Activated CD4-positive, alpha-beta T cell treated with anti-CD3 and anti-CD28 coated beads, Interleukin-2, amount 10 ng/mL, durations not matched to agents 7 days and 5 days (primary cell): ENCODE measurements at regions not wholly inside any gene's neighbourhood (a gene's known extent, or its start where the extent isn't known, plus 50 kb on each side); places are given as distances from the start of the nearest gene placed in this dataset.
"Not testable (repeated sequence)": the region's sequence is repeated elsewhere in the genome, so short reads cannot be mapped to it uniquely, and the experiment has no call there.

Experiments used
- CTCF ChIA-PET: fragments of 350-600 bp; sonication (Branson Sonifier 250); formaldehyde crosslinking; loops from one replicate; lab custom pipeline; 2021; ENCODE audit warnings: antibody characterized with exemption; lab: Charles Lee
- POLR2A ChIA-PET: fragments of 350-600 bp; sonication (Branson Sonifier 250); formaldehyde crosslinking; loops from one replicate; lab custom pipeline; 2021; ENCODE audit warnings: antibody characterized with exemption; lab: Charles Lee
- DNase-seq: peaks from one replicate; pipeline ENCODE4 v3.0.0-alpha.2; 2020
- H3K27ac Mint-ChIP-seq: one replicate; pipeline ENCODE4 v1.8.0; 2021; ENCODE audit warnings: mild to moderate bottlenecking, moderate library complexity, mixed read lengths
- H3K27me3 Mint-ChIP-seq: one replicate; pipeline ENCODE4 v1.8.0; 2021; ENCODE audit warnings: mixed read lengths
- H3K36me3 Mint-ChIP-seq: one replicate; pipeline ENCODE4 v1.8.0; 2021; ENCODE audit warnings: low read depth, mixed read lengths
- H3K4me1 Mint-ChIP-seq: one replicate; pipeline ENCODE4 v1.8.0; 2021; ENCODE audit warnings: mixed read lengths
- H3K4me3 Mint-ChIP-seq: one replicate; pipeline ENCODE4 v1.8.0; 2021; ENCODE audit warnings: mild to moderate bottlenecking, moderate library complexity, mixed read lengths
- H3K9me3 Mint-ChIP-seq: one replicate; pipeline ENCODE4 v1.8.0; 2021; ENCODE audit warnings: mixed read lengths

DNA sequence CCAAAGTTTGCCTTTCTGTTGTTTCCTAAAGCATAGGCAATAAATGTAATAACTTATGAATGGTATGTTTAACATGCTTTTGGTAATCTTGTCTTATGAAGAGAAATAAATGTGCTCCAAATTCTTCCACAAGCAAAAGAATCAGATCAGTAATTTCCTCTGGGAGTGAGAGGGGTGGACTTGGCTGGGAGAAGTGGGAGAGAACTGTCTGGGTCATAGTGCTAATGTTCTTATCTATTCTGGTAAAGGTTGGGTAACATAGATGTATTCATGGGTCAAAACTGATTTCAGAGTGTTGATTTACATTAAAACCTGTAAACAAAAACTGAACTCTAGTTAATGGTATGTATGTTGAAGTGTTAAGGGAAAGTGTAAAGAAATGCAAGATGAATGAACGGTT is 211.7 kb upstream of the IRS2 start:
- H3K27ac Mint-ChIP-seq: no peak overlapping the region
- no peak overlapping the region for H3K4me3 Mint-ChIP-seq
- H3K9me3 Mint-ChIP-seq: no peaks in the 10 kb centered on the region
- H3K36me3 Mint-ChIP-seq: no peaks in the 10 kb centered on the region
- no peaks in the 10 kb centered on the region for H3K4me1 Mint-ChIP-seq
- POLR2A ChIA-PET: no interaction called here
- CTCF ChIA-PET: no interaction called here
- DNase-seq: no peak
- H3K27me3 Mint-ChIP-seq: peaks cover 3% of the 10 kb centered on the region

DNA sequence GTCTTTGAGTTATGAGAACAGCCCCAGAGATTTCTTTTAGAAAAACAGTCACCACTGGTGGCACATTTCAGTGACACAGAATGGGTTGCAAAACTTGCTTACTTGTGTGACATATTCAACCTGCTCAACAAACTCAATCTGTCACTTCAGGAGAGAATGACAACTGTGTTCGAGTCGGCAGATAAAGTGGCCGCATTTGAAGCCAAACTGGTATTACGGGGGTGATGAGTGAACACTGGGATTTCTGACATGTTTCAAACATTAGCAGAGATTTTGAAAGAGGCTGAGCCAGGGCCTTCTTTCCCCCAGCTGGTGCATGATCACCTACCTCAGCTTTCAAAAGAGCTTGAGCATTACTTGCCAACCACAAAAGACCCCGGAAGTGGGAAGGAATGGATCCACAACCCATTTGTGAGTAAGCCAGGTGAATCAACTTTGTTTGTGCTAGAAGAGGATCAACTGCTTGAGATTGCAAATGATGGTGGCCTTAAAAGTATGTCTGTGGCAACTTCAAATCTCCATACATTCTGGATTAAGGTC is 210.7 kb upstream of the IRS2 start:
- DNase-seq, H3K4me1 Mint-ChIP-seq, H3K9me3 Mint-ChIP-seq, H3K27ac Mint-ChIP-seq, CTCF ChIA-PET, H3K27me3 Mint-ChIP-seq, H3K36me3 Mint-ChIP-seq, H3K4me3 Mint-ChIP-seq, POLR2A ChIA-PET: not testable (repeated sequence)

DNA sequence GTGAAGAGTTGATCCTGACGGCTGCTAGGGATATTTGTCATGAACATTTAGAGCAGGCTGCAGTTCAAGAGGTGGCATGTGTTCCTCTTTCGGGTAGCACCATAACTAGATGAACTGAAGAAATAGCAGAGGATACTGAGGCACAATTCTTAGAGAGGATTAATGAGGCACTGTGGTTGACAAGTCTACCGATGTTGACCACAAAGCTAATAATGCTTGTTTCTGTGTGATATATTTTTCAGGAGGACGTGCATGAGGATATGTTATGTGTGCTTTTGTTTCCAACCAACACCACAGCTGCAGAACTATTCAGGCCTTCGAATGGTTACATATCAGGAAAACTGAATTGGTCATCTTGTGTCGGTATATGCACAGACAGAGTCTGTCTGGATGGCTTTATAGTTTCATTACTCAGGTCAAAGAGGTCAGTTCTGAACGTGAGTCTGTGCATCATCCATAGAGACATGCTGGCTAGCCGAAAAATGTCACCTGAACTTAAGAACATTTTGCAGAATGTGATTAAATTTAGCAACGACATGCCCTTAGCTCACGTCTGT is 210.1 kb upstream of the IRS2 start:
- Mint-ChIP-seq H3K27me3 (peaks cover 3% of the 10 kb centered on the region), H3K27ac (no peak overlapping the region), H3K4me1 (no peaks in the 10 kb centered on the region), H3K36me3 (no peaks in the 10 kb centered on the region), H3K4me3 (no peak overlapping the region), H3K9me3 (no peaks in the 10 kb centered on the region)
- DNase-seq: no peak
- ChIA-PET CTCF (no interaction called here), POLR2A (no interaction called here)

DNA sequence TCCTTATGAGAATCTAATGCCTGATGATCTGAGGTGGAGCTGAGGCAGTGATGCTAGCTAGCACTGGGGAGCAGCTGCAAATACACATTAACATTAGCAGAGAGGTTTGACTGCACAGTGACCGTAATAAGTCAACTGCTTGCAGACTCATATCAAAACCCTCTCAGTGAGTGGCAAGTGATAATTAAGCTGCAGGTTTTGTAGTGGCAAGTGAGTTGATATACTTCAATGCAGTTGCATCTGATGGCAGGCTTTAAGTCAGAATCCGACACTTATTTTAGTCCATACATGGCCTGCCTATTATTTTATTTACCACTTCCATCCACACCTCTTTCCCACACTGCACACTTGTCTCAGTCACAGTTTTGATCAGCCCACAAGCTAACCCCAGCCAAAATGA is 209.2 kb upstream of the IRS2 start:
- ChIA-PET CTCF (no interaction called here), POLR2A (no interaction called here)
- Mint-ChIP-seq H3K4me1 (no peaks in the 10 kb centered on the region), H3K36me3 (no peaks in the 10 kb centered on the region), H3K27ac (no peak overlapping the region), H3K4me3 (no peak overlapping the region), H3K27me3 (peaks cover 3% of the 10 kb centered on the region), H3K9me3 (no peaks in the 10 kb centered on the region)
- no peak for DNase-seq

DNA sequence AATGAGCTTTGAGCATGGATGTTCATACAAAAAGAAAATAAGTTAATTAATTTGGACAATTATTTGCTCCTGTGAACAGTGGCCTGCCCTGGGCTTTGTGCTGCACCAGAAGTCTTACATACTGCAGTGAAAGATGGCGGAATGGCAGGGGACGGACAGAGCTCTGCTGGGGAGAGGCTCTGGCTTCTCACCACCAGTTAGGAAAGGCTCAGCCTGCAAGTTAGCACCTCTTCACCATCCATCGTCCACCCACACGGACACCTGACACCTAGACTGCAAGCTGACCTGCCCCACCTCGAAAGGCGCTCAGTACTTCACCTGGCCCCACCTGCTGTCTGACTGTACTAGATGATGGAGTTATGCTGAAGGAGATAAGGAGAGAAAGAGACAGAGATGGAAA is 203.9 kb upstream of the IRS2 start:
- H3K9me3 Mint-ChIP-seq: no peaks in the 10 kb centered on the region
- no peaks in the 10 kb centered on the region for H3K4me1 Mint-ChIP-seq
- H3K36me3 Mint-ChIP-seq: no peaks in the 10 kb centered on the region
- no peaks in the 10 kb centered on the region for H3K27me3 Mint-ChIP-seq
- no peak for DNase-seq
- H3K4me3 Mint-ChIP-seq: no peak overlapping the region
- POLR2A ChIA-PET: no interaction called here
- no peak overlapping the region for H3K27ac Mint-ChIP-seq
- CTCF ChIA-PET: no interaction called here

DNA sequence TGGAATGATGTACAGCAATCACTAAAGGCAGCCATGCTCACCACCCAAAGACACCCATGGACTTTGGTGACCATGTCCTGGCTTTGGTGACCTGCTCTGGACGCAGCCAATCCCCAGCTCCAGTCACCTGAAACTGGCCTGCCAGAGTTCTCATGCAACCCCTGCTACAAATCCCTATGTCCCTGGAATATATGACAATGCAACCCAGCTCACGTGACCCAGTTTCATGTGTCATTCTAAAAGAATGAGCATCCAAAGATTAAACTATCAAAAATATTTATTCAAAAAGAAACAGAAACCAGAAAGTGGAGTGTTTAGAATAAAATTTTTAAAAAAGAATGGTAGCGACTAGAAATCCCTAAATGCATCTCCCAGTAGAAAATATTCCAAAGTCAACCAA is 203.3 kb upstream of the IRS2 start:
- Mint-ChIP-seq H3K36me3 (no peaks in the 10 kb centered on the region), H3K4me3 (no peak overlapping the region), H3K9me3 (no peaks in the 10 kb centered on the region), H3K27ac (no peak overlapping the region), H3K27me3 (no peaks in the 10 kb centered on the region), H3K4me1 (no peaks in the 10 kb centered on the region)
- ChIA-PET POLR2A (no interaction called here), CTCF (no interaction called here)
- DNase-seq: no peak

DNA sequence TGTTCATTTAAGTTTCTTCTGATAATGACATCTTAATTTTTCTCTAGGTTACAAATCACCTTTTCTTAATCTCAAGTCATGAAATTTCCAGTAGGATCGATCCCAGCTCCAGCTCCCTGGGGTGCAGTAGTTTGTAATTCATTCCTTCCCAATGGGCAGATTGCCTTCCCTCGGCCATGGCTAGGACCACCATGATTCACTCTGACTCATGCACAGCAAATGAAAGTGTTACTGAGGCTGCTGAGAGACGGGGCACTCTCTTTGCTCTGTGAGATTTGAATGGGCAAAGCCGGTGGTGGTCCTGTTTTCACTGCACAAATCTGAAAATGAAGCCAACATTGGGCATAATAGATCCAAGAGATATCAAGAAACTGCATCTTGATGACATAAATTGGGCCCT is 202.8 kb upstream of the IRS2 start:
- Mint-ChIP-seq H3K9me3 (no peaks in the 10 kb centered on the region), H3K36me3 (no peaks in the 10 kb centered on the region), H3K27ac (no peak overlapping the region), H3K4me1 (no peaks in the 10 kb centered on the region), H3K27me3 (no peaks in the 10 kb centered on the region), H3K4me3 (no peak overlapping the region)
- no peak for DNase-seq
- POLR2A ChIA-PET: no interaction called here
- CTCF ChIA-PET: no interaction called here

DNA sequence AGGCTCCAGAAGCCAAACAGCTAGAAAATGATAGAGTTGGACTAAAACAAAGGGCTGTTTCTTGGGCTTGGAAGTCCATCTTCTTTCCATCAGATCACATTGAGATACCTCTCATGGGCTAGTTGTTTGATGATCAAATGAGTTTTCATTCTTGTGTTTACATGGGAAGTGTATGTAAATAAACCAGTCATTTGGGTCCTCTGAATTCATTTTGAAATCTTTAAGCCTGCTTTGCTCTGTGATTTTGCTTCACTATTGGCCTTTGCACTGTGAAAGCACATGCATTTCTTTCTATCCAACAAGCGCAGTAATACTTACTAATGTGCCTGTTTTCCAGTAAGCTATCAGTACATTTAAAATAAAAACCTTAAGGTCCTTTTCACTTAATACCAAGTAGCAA is 200.5 kb upstream of the IRS2 start:
- ChIA-PET POLR2A (no interaction called here), CTCF (interaction anchor here (0.6 kb wide), 1 partner anchor 903 kb away, joined by 4 read pairs; no protein-coding TSS in a partner anchor)
- peaks cover 2% of the 10 kb centered on the region for H3K27me3 Mint-ChIP-seq
- H3K36me3 Mint-ChIP-seq: no peaks in the 10 kb centered on the region
- H3K9me3 Mint-ChIP-seq: no peaks in the 10 kb centered on the region
- DNase-seq: no peak
- no peaks in the 10 kb centered on the region for H3K4me1 Mint-ChIP-seq
- no peak overlapping the region for H3K27ac Mint-ChIP-seq
- H3K4me3 Mint-ChIP-seq: no peak overlapping the region

DNA sequence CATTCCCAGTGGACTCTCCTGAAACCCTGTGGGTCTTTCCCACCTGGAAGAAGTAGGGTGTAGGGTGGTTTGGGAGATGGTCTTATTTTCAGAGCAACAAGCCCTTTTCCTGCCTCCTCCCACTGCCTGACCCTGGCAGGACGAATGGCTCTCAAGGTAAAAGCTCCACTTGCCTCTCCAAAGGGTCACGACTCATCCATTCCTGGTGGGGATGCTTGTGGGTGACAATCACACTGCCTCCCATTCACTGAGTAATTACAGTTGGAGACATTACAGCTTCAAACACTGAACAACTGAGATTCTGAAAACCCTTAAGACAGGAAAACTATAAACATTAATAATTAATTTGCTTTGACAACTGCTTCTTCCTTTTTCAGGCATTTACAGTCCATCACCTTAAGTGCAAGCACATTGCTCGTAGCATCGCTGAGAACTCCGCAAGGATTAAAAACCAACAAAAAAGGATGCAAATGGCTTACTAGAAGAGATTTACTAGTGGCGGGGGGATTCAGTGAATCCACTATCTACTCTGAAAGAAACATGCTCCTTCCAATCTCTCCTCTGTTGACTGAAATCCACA is 199.6 kb upstream of the IRS2 start:
- H3K27ac Mint-ChIP-seq: no peak overlapping the region
- no peaks in the 10 kb centered on the region for H3K9me3 Mint-ChIP-seq
- ChIA-PET POLR2A (no interaction called here), CTCF (interaction anchor here (0.6 kb wide), 1 partner anchor 902 kb away, joined by 4 read pairs; no protein-coding TSS in a partner anchor)
- H3K27me3 Mint-ChIP-seq: peaks cover 2% of the 10 kb centered on the region
- no peak for DNase-seq
- H3K4me1 Mint-ChIP-seq: no peaks in the 10 kb centered on the region
- H3K36me3 Mint-ChIP-seq: no peaks in the 10 kb centered on the region
- no peak overlapping the region for H3K4me3 Mint-ChIP-seq

DNA sequence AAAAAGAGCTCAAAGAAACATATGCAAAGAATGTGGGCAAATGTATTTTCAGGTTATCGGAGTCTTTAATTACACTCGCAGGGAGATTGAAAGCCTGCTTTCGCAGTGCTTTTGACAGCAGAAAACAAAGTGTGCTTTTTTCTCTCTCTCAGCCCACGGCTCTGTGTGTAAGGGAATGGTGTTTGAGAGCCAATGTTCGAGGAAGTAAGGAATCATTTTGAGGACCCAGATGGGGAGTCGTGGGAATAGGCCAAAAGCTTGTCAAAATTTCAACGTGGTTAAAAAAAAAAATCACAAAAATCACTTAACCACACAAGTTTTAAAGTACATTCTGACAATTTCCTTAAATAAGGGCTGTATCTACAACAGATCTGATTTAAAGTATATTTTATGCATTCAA is 197.1 kb upstream of the IRS2 start:
- ChIA-PET CTCF (no interaction called here), POLR2A (no interaction called here)
- DNase-seq: no peak
- no peaks in the 10 kb centered on the region for H3K9me3 Mint-ChIP-seq
- no peaks in the 10 kb centered on the region for H3K4me1 Mint-ChIP-seq
- no peak overlapping the region for H3K4me3 Mint-ChIP-seq
- no peaks in the 10 kb centered on the region for H3K36me3 Mint-ChIP-seq
- peaks cover 2% of the 10 kb centered on the region for H3K27me3 Mint-ChIP-seq
- H3K27ac Mint-ChIP-seq: no peak overlapping the region

DNA sequence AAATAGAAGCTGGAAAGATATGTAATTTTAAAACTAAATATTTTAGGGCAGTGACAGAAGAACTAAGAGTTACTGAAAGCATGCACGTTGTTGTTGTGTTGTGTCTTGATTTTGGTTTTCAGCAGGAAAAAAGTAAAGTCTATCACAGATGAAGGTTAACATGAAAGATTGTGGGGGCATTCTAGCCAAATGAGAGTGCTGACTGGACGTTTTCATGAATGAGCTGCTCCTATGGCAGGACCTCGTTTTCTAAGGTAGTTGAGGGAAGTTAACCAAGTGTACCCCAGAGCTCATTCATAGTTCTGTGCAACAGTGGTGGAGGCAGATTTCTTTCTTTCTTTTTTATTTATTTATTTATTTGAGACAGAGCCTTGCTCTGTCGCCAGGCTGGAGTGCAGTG is 194.6 kb upstream of the IRS2 start:
- Mint-ChIP-seq H3K9me3 (no peaks in the 10 kb centered on the region), H3K4me3 (no peak overlapping the region), H3K27ac (no peak overlapping the region), H3K4me1 (no peaks in the 10 kb centered on the region), H3K27me3 (peaks cover 2% of the 10 kb centered on the region), H3K36me3 (no peaks in the 10 kb centered on the region)
- ChIA-PET CTCF (no interaction called here), POLR2A (no interaction called here)
- no peak for DNase-seq

DNA sequence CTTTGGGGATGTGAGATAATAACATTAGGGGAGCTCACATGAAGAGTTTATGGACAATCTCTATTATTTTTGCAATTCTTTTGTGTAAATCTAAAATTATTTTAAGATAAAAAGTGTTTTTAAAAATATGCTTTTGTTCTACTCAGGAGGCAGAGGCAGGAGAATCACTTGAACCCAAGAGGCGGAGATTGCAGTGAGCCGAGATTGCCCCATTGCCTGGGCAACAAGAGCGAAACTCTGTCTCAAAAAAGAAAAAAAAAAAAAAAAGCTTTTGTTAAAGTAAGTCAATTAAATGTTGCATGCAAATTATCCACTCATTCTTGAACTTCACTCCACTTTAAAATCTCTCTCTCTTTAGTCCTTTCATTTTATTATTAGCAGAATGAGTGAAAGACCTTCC is 193.3 kb upstream of the IRS2 start:
- H3K9me3 Mint-ChIP-seq, DNase-seq, POLR2A ChIA-PET, CTCF ChIA-PET, H3K27ac Mint-ChIP-seq, H3K4me1 Mint-ChIP-seq, H3K27me3 Mint-ChIP-seq, H3K4me3 Mint-ChIP-seq, H3K36me3 Mint-ChIP-seq: not testable (repeated sequence)

DNA sequence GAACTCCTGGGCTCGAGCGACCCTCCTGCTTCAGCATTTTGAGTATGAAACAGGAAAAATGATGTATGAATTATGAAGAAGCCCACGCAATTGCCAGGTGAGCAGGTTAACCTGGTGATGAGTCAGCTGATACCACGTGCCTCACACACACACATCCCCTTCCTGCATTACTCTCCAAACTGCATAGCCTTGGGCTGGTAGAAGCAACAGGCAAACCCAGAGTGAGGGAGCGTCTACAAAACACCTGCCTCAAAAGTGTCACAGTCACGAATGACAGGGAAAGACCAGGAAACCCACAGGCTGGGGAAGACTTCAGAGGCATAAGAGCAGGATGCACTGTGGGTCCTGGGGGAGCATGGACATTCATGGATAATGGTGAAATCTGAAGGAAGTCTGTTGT is 192.8 kb upstream of the IRS2 start:
- POLR2A ChIA-PET: no interaction called here
- peaks cover 2% of the 10 kb centered on the region for H3K27me3 Mint-ChIP-seq
- no peaks in the 10 kb centered on the region for H3K4me1 Mint-ChIP-seq
- H3K4me3 Mint-ChIP-seq: no peak overlapping the region
- no peaks in the 10 kb centered on the region for H3K9me3 Mint-ChIP-seq
- H3K36me3 Mint-ChIP-seq: no peaks in the 10 kb centered on the region
- no peak overlapping the region for H3K27ac Mint-ChIP-seq
- CTCF ChIA-PET: no interaction called here
- no peak for DNase-seq
